Fibroblast of the aortic adventitia (primary cell): ENCODE measurements at regions not wholly inside any gene's neighbourhood (a gene's known extent, or its start where the extent isn't known, plus 50 kb on each side); places are given as distances from the start of the nearest gene placed in this dataset.
A peak's percentile ranks its signal among the peaks of the same experiment; 100 is the strongest.
"Not testable (repeated sequence)": the region's sequence is repeated elsewhere in the genome, so short reads cannot be mapped to it uniquely, and the experiment has no call there.

Source experiments
- DNase-seq: peaks from one replicate; pipeline ENCODE4 v3.0.0-alpha.2; 2010; ENCODE audit warnings: low read depth
- H3K4me3 ChIP-seq: 2 replicates; pipeline ENCODE4 v1.5.1; 2011; ENCODE audit warnings: low read depth, mild to moderate bottlenecking, control low read depth, low read length, moderate library complexity
- CTCF ChIP-seq: IDR thresholded peaks from 2 replicates; pipeline ENCODE4 v1.5.1; 2011; ENCODE audit warnings: mild to moderate bottlenecking, low read length, control low read depth, inconsistent platforms; ENCODE audit not compliant: insufficient read depth

GRCh38 chr3:30527720-30528119 lies 78.7 kb upstream of the TGFBR2 start:
- DNase-seq = no peak
- TF ChIP-seq CTCF = no peak
- H3K4me3 ChIP-seq = no peak overlapping the region

GRCh38 chr3:30530084-30530483 lies 76.3 kb upstream of the TGFBR2 start:
- TF ChIP-seq CTCF = no peak
- no peak overlapping the region for H3K4me3 ChIP-seq
- no peak for DNase-seq

GRCh38 chr3:30531017-30531570 lies 75.3 kb upstream of the TGFBR2 start:
- no peak for DNase-seq
- no peak for TF ChIP-seq CTCF
- H3K4me3 ChIP-seq = no peak overlapping the region

- TF ChIP-seq CTCF = no peak
- peak; percentile 55 for DNase-seq
These were observed 70.9 kb upstream of the TGFBR2 start for GRCh38 chr3:30535525-30535924.

GRCh38 chr3:30538791-30539190 lies 67.6 kb upstream of the TGFBR2 start:
- H3K4me3 ChIP-seq = no peak overlapping the region
- peak; percentile 94 for DNase-seq
- no peak for TF ChIP-seq CTCF

More at GRCh38 chr3:30535525-30535924, 70.9 kb upstream of the TGFBR2 start:
- no peak overlapping the region for H3K4me3 ChIP-seq

- DNase-seq = no peak
- no peak for TF ChIP-seq CTCF
- H3K4me3 ChIP-seq = no peak overlapping the region
These were observed 67.2 kb upstream of the TGFBR2 start for GRCh38 chr3:30539206-30539605.

GRCh38 chr3:30539772-30540171 lies 66.6 kb upstream of the TGFBR2 start:
- H3K4me3 ChIP-seq = no peak overlapping the region
- DNase-seq = peak; percentile 61
- no peak for TF ChIP-seq CTCF

- DNase-seq, H3K4me3 ChIP-seq: not testable (repeated sequence)
These were observed 65.2 kb upstream of the TGFBR2 start for GRCh38 chr3:30541156-30541555.
